Activated CD4-positive, alpha-beta memory T cell treated with anti-CD3 and anti-CD28 coated beads, Interleukin-2, amount 10 ng/mL, durations not matched to agents 7 days and 5 days (primary cell): ENCODE measurements at regions not wholly inside any gene's neighbourhood (a gene's known extent, or its start where the extent isn't known, plus 50 kb on each side); places are given as distances from the start of the nearest gene placed in this dataset.

Experiments
- CTCF ChIA-PET: fragments of 350-600 bp; sonication (Branson Sonifier 250); formaldehyde crosslinking; loops from one replicate; lab custom pipeline; 2021; ENCODE audit warnings: antibody characterized with exemption, inconsistent platforms; lab: Charles Lee
- POLR2A ChIA-PET: fragments of 350-600 bp; sonication (Branson Sonifier 250); formaldehyde crosslinking; loops from one replicate; lab custom pipeline; 2021; ENCODE audit warnings: antibody characterized with exemption; lab: Charles Lee
- DNase-seq: peaks from one replicate; pipeline ENCODE4 v3.0.0-alpha.2; 2020
- H3K27ac Mint-ChIP-seq: one replicate; pipeline ENCODE4 v1.8.0; 2021; ENCODE audit warnings: mild to moderate bottlenecking, mixed read lengths
- H3K27me3 Mint-ChIP-seq: one replicate; pipeline ENCODE4 v1.8.0; 2021; ENCODE audit warnings: mixed read lengths
- H3K36me3 Mint-ChIP-seq: one replicate; pipeline ENCODE4 v1.8.0; 2021; ENCODE audit warnings: low read depth, mixed read lengths
- H3K4me1 Mint-ChIP-seq: one replicate; pipeline ENCODE4 v1.8.0; 2021; ENCODE audit warnings: mixed read lengths
- H3K4me3 Mint-ChIP-seq: one replicate; pipeline ENCODE4 v1.8.0; 2021; ENCODE audit warnings: mild to moderate bottlenecking, mixed read lengths
- H3K9me3 Mint-ChIP-seq: one replicate; pipeline ENCODE4 v1.8.0; 2021; ENCODE audit warnings: mixed read lengths

DNA sequence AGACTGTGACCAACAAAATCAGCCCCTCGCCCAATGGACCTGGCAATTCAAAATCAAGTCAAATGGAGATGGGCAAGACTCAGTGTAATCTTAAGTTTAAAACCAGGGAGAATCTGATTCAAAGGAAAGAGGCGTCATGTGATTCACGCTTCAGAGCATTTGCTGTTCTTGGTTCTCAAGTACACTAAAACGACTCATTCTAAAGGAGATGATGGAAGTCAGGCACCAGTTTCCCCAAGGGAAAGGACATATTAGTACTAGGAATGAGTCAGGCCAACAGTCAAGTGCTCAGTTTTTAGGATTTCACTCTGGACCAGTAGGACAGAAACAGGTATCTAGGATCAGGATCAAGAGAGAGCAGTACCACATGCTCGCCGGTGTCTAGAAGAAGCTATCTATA lies 429.6 kb downstream of the PLPP3 start:
- POLR2A ChIA-PET = no interaction called here
- Mint-ChIP-seq H3K4me3 (no peak overlapping the region), H3K27ac (no peak overlapping the region), H3K4me1 (no peaks in the 10 kb centered on the region), H3K36me3 (no peaks in the 10 kb centered on the region), H3K9me3 (no peaks in the 10 kb centered on the region), H3K27me3 (no peaks in the 10 kb centered on the region)
- CTCF ChIA-PET = no interaction called here
- no peak for DNase-seq

DNA sequence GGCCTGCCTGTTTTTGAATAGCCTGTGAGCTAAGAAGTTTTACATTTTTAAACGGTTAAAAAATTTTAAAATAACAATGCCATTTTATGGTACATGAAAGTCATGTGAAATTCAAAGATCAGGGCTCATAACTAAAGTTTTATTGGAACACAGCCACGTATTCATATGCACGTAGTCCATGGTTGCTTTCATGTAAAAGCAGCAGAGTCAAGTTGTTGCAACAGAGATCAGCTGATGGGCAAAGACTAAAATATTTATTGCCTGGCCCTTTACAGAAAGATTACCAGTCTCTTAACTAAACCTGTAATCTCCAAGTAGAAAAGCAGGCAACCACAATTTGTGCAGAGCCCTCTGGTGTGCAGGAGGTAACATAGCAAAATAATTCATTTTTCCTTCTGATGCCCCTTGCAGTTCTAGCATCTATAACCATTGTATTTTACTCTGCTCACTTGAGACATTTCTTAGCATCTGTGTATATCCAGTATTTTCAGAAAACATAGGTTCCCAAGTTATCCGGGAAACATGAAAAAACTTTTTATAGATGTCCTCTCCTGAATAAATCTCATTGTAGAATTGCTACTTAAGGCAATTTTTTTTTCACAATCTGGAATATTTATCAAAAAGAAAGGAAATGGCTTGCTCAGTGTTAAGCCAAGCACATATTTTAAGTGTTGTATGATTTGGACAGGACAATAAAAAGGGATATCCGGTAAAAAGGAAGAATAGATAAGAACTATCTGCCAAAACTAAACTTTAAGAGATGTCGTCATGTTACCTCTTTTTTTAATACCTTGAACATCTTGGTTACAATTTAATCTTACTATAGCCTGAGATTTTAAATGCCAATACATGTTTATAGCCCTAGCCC lies 430.8 kb downstream of the PLPP3 start:
- no peak for DNase-seq
- H3K4me1 Mint-ChIP-seq = no peaks in the 10 kb centered on the region
- H3K9me3 Mint-ChIP-seq = no peaks in the 10 kb centered on the region
- no peak overlapping the region for H3K27ac Mint-ChIP-seq
- no peaks in the 10 kb centered on the region for H3K27me3 Mint-ChIP-seq
- H3K4me3 Mint-ChIP-seq = no peak overlapping the region
- H3K36me3 Mint-ChIP-seq = no peaks in the 10 kb centered on the region
- ChIA-PET CTCF (no interaction called here), POLR2A (no interaction called here)

DNA sequence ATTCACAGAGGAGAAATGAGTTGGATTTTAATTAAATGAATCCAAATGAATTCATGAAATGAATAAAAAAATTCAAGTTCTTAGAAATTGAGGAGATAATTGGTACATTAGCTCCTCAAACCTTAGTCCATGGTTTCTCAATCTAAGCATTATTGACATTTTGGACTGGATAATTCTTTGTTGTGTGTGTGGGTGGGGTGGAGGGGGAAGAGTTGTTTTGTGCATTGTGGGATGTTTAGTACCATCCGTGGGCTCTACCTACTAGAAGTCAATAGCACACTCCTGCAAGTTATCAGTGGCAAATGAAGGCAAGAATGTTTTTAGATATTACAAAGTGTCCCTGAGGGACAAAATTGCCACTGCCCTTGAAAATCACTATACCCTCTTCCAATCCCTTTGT lies 431.9 kb downstream of the PLPP3 start:
- Mint-ChIP-seq H3K9me3 (no peaks in the 10 kb centered on the region), H3K4me3 (no peak overlapping the region), H3K4me1 (no peaks in the 10 kb centered on the region), H3K27ac (no peak overlapping the region), H3K36me3 (no peaks in the 10 kb centered on the region), H3K27me3 (no peaks in the 10 kb centered on the region)
- POLR2A ChIA-PET = no interaction called here
- CTCF ChIA-PET = no interaction called here
- no peak for DNase-seq

DNA sequence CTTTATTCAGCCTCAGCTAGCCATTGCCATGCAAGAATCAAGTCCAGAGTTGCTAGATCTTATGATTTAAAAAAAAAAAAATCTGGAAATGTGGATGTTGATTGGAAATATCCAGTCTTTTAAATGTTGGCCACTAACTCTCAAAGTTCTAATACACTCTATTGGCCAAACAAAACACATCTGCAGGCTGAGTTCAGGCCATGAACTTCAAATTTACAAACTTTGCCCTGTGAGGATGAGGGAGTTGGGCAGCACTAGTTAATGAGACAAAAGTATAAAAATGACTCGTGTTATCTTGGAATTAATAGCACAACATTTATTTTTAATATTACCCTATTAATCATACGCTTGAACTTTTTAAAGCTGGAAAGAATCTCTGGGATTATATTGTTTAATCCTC lies 432.3 kb downstream of the PLPP3 start:
- H3K4me3 Mint-ChIP-seq = no peak overlapping the region
- H3K4me1 Mint-ChIP-seq = no peaks in the 10 kb centered on the region
- DNase-seq = no peak
- POLR2A ChIA-PET = no interaction called here
- CTCF ChIA-PET = no interaction called here
- H3K27ac Mint-ChIP-seq = no peak overlapping the region
- no peaks in the 10 kb centered on the region for H3K9me3 Mint-ChIP-seq
- no peaks in the 10 kb centered on the region for H3K27me3 Mint-ChIP-seq
- no peaks in the 10 kb centered on the region for H3K36me3 Mint-ChIP-seq

DNA sequence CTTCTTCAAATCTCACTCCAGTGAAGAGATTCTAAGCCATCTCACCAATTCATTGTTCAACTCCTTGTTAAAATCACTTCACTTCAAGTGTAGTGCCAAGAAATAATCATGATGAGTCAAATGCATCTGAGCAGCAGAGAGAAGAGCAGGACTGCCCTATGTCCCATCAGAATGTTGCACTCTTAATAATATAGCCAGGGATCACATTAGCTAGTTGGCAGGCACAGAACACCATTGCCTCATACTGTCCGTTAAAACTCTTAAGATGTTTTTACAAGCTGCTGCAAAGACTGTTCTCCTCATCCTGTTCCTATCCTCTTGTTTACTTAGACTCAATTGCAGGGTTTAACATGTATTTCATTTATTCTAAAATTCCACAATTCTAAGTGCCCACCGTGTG lies 432.9 kb downstream of the PLPP3 start:
- Mint-ChIP-seq H3K4me1 (no peaks in the 10 kb centered on the region), H3K36me3 (no peaks in the 10 kb centered on the region), H3K27ac (no peak overlapping the region), H3K4me3 (no peak overlapping the region), H3K27me3 (no peaks in the 10 kb centered on the region), H3K9me3 (no peaks in the 10 kb centered on the region)
- ChIA-PET POLR2A (interaction anchor here (0.6 kb wide), 1 partner anchor 118 kb away, joined by 3 read pairs; no protein-coding TSS in a partner anchor), CTCF (no interaction called here)
- no peak for DNase-seq

DNA sequence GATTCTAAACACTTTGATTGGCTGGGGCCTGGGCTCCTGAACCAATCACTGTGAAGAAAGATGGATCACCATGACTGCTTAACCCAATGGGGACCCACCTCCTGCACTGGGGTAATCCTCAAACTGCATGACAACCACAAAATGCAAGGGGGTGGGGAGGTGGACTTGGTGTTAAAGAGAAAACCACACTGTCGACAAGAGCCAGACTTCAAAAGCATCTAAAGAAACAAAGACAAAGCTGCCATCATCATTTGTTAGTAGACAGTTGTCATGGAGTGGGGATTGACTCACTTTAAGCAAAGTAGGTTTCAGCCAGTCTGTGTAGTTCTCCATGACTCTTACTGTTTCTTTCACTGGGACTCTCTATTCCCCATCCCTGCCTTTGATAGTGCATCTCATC lies 433.8 kb downstream of the PLPP3 start:
- no peak for DNase-seq
- Mint-ChIP-seq H3K27me3 (no peaks in the 10 kb centered on the region), H3K4me1 (no peaks in the 10 kb centered on the region), H3K27ac (no peak overlapping the region), H3K36me3 (no peaks in the 10 kb centered on the region), H3K4me3 (no peak overlapping the region), H3K9me3 (no peaks in the 10 kb centered on the region)
- ChIA-PET POLR2A (no interaction called here), CTCF (no interaction called here)

DNA sequence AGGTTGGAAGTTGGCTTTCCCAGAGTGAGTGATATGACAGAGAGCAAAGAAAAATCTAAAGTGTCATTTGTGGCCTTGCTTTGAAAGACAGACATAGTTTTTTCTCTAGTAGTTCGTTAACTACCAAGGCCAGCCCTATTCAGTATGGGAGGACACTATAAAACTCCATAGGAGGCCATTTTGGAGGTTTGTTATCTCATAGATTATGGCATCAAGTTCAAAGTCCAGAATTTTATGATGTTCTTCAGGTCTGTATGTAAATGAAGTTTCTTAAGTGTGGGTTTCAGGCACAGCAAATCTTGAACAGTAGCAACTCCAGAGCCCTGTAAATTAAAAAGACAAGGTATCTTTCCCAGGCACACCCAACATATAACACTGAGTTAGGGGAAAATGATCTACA lies 437.1 kb downstream of the PLPP3 start:
- H3K4me3 Mint-ChIP-seq = no peak overlapping the region
- no peaks in the 10 kb centered on the region for H3K36me3 Mint-ChIP-seq
- H3K27me3 Mint-ChIP-seq = no peaks in the 10 kb centered on the region
- H3K27ac Mint-ChIP-seq = no peak overlapping the region
- CTCF ChIA-PET = no interaction called here
- no peak for DNase-seq
- H3K9me3 Mint-ChIP-seq = no peaks in the 10 kb centered on the region
- no peaks in the 10 kb centered on the region for H3K4me1 Mint-ChIP-seq
- POLR2A ChIA-PET = no interaction called here

DNA sequence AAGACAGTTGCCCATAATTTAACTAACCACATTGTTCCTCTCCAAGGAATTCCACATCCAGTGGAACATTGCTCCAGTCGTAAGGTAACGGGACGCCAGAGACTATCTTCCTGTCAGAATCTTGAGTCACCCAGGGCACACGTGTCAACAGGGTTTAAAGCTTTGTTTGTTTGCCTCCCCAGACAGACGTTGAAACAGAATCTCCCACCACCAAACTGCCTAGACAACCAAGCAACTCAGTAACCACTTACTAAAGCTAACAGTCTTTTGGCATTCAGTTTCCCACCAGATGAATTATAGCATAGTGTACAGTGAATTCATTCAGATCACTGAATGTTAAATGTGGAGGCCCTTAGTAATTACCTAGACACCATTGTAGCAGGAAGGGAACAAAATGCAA lies 439.5 kb downstream of the PLPP3 start:
- ChIA-PET POLR2A (no interaction called here), CTCF (no interaction called here)
- H3K27me3 Mint-ChIP-seq = no peaks in the 10 kb centered on the region
- no peak overlapping the region for H3K27ac Mint-ChIP-seq
- DNase-seq = no peak
- H3K4me1 Mint-ChIP-seq = no peaks in the 10 kb centered on the region
- H3K36me3 Mint-ChIP-seq = no peaks in the 10 kb centered on the region
- H3K4me3 Mint-ChIP-seq = no peak overlapping the region
- no peaks in the 10 kb centered on the region for H3K9me3 Mint-ChIP-seq

DNA sequence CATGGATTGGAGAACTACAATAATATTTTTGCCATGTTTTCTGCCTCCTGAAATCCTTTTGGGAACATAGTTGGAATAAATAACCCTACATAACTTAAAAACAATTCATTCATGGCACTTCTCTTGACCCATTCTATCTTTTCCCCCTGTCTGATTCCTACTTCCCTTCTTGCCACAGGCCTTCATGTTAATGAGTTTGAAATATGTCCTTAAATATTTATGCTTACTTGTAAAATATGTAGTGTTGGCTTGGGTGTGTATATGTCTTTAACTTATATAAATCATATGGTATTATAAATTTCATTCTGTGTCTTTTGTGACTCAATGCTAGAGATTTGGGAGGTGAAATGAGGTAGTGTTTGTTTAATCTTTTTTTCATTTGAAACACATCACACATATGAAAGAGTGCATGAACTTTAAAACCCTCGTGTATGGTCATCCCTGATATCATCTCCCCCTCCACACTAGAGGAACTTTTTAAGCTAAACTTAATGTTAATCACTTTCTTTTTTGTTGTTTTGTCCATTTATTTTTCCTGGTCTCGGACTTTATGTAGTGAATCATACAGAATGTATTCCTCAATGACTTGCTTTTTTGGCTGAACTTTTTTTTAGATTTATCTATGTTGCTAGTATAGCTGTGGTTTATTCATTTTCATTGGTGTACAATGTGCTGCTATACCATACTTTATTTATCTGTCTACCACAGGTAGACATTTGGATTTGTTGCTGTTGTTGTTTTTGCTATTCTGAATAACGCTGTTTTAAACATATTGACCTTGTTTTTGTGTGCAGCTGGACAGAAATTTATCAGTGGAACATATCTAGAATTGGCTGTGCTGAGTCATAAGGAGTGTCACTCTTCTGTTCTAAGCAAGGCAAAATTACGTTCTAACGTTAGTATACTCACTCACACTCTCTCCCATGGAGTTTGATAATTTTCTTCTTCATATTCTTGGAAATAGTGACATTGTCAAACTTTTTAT lies 441.6 kb downstream of the PLPP3 start:
- H3K4me3 Mint-ChIP-seq = no peak overlapping the region
- H3K9me3 Mint-ChIP-seq = no peaks in the 10 kb centered on the region
- H3K36me3 Mint-ChIP-seq = no peaks in the 10 kb centered on the region
- no peaks in the 10 kb centered on the region for H3K4me1 Mint-ChIP-seq
- no peak overlapping the region for H3K27ac Mint-ChIP-seq
- CTCF ChIA-PET = no interaction called here
- POLR2A ChIA-PET = no interaction called here
- DNase-seq = no peak
- no peaks in the 10 kb centered on the region for H3K27me3 Mint-ChIP-seq

DNA sequence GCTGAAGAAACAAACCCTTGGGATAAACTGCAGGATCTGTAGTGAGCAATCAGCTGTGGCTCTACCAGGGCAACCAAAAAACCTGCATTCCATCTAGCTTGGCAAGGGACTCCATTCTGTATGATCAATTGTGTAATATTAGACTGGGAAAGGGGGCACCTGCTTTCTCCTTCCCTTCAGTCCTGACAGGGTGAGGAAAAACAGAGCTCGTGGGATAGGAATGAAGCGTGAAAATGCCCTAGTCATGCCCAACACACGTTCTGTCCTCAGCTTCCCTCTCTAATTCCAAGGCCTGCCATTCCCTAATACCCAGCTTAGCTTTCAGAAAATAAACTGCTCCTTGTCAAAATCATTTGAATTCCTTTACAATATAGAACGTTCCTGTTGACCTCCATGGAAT lies 442.3 kb downstream of the PLPP3 start:
- no peaks in the 10 kb centered on the region for H3K36me3 Mint-ChIP-seq
- no peak overlapping the region for H3K27ac Mint-ChIP-seq
- no peak overlapping the region for H3K4me3 Mint-ChIP-seq
- no peak for DNase-seq
- no peaks in the 10 kb centered on the region for H3K4me1 Mint-ChIP-seq
- no peaks in the 10 kb centered on the region for H3K27me3 Mint-ChIP-seq
- POLR2A ChIA-PET = no interaction called here
- no peaks in the 10 kb centered on the region for H3K9me3 Mint-ChIP-seq
- CTCF ChIA-PET = no interaction called here

DNA sequence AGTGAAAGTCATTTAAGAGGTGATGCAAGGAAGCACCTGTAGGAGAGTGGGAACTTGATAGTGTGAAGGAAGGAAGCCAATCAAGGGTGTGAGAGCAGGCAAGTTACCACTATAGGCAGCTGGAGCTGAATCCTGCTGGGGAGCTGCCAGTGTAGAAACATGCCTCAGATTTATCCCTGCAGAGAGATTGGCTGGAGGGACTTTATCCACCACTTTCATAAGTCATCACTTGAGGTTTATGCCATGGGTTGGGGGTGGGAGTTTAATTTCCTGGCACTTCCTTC lies 443.6 kb downstream of the PLPP3 start:
- POLR2A ChIA-PET = no interaction called here
- Mint-ChIP-seq H3K36me3 (no peaks in the 10 kb centered on the region), H3K4me1 (no peaks in the 10 kb centered on the region), H3K27ac (no peak overlapping the region), H3K4me3 (no peak overlapping the region), H3K27me3 (no peaks in the 10 kb centered on the region), H3K9me3 (no peaks in the 10 kb centered on the region)
- no peak for DNase-seq
- CTCF ChIA-PET = no interaction called here

DNA sequence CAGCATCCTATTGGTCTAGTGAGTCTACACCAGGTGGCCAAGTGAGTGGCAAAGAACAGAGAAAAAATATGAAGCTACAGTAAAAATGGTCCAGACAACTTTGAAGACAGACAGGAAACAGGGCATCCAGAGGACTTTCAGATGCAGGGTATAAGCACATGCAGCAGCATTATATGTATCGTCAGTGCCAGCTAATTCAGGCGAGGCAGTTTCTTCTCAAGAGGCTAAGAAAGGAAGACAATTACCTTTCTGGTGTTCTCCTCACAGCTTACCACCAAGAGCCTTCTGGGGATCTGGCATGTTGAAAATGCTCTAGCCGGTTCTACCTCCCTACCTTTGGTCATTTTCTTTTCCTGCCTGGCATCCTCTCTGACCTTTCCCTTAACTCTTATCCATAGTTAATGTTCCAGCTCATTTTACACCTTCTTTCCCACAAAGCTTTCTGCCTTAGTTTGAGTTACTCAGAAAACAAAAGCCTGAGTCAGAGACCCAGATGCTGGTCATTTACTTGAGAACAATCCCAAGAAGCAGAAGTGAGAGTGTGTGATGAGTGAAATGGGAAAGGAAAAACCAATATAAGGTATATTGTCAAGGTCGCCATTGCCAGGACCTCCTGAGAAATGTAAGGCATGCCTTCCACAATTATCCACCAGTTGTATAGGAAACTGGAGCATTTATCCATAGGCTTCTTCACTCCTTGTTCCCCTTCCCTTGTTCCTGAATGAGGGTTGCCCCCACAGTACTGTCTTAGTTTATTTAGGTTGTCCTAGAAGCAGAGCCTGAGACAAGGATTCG lies 444.1 kb downstream of the PLPP3 start:
- Mint-ChIP-seq H3K4me1 (no peaks in the 10 kb centered on the region), H3K9me3 (no peaks in the 10 kb centered on the region), H3K27ac (no peak overlapping the region), H3K4me3 (no peak overlapping the region), H3K36me3 (no peaks in the 10 kb centered on the region), H3K27me3 (no peaks in the 10 kb centered on the region)
- no peak for DNase-seq
- CTCF ChIA-PET = no interaction called here
- POLR2A ChIA-PET = no interaction called here
